ENCODE measurements at regions not wholly inside any gene's neighbourhood (a gene's known extent, or its start where the extent isn't known, plus 50 kb on each side); places are given as distances from the start of the nearest gene placed in this dataset.

DNA sequence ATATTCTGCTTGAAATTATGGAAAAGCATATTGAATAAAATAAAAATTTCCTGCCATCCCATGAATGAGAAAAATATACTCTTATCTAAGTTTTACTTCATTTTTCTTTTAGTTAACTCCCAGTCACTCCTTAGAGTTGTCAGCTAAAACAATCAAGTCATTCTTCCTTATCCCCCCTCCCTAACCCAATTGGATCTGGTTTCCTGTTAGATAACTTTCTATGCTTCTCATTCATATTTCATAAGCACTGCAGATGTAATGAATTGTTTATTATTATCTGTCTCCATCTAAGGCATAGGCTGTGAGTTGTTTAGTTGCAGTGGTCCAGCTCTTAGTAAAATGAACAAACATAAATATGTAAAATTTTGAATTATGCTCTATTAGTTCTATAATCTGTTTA, 244.0 kb upstream of the GCFC2 start:
- TF ChIP-seq, protein P1, sequence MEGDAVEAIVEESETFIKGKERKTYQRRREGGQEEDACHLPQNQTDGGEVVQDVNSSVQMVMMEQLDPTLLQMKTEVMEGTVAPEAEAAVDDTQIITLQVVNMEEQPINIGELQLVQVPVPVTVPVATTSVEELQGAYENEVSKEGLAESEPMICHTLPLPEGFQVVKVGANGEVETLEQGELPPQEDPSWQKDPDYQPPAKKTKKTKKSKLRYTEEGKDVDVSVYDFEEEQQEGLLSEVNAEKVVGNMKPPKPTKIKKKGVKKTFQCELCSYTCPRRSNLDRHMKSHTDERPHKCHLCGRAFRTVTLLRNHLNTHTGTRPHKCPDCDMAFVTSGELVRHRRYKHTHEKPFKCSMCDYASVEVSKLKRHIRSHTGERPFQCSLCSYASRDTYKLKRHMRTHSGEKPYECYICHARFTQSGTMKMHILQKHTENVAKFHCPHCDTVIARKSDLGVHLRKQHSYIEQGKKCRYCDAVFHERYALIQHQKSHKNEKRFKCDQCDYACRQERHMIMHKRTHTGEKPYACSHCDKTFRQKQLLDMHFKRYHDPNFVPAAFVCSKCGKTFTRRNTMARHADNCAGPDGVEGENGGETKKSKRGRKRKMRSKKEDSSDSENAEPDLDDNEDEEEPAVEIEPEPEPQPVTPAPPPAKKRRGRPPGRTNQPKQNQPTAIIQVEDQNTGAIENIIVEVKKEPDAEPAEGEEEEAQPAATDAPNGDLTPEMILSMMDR (IDR thresholded peaks at IDR 0.05), result no peak

DNA sequence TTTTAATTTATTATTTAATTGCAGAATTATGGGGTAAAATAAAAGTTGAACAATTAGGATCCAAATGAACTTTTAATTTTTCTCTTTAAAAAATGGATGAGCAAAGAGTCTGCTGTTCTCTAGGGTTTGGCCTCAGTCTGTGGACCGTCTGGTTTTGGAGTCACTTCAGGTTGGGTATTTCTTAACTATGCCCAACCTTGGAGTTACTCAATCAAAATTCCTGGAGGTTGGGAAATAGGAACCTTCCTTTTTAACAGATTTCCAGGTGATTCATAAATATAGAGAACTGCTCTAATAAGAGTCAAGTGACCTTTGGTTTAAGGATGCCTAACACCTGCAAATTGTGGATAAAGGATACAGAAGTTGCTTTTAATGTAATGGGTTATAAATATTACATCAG, 241.5 kb upstream of the GCFC2 start:
- TF ChIP-seq, protein P1 (IDR thresholded peaks at IDR 0.05), result no peak

DNA sequence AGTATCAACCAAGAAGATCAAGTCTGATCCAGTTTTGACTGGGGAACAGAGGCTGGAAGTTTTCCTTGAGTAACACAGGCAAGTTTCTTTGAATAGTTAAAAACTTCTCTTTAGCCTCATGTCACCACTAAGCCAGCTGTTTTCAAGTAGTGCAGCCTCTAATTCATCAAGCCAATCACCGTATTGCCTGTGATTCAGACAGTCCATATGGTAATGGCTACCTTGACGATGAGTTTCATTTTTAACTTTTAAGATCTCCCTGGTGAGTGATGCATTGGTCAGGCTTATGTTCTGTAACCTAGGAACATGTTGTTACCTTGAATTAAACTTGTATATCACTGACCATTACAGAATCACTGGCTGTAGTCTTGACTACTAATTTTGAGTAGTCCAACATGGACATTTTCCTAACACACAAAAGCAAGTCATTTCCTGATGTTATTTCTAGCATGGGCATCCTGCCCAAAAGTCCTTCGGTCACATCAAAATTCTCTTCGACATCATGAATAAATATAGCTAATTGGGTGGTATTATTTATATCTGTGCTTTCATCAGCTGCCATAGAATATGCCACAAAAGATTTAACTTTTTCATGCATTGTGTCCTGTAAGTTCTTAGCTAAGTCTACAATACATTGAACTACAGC, 238.8 kb upstream of the GCFC2 start:
- TF ChIP-seq, protein P1 (IDR thresholded peaks at IDR 0.05), result no peak

DNA sequence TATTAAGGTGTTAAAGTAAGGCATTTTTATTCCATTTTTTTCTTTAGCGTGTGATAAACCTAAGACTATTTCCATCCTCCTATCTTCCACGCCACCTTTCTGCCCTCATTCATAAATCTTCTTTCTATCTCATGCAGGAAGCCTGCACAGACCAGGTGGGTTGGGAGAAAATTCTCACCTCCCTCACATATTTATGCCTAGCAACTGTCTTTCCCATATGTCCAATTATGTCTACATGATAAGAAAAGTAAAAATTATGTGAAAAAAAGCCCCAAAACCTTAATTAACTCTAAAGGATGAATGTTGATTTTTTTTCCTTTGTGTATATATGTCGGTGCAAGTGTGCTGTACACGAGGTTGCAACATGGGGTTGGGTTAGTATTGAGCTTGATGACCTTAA, 225.6 kb upstream of the GCFC2 start:
- TF ChIP-seq, protein P1 (IDR thresholded peaks at IDR 0.05), result no peak

DNA sequence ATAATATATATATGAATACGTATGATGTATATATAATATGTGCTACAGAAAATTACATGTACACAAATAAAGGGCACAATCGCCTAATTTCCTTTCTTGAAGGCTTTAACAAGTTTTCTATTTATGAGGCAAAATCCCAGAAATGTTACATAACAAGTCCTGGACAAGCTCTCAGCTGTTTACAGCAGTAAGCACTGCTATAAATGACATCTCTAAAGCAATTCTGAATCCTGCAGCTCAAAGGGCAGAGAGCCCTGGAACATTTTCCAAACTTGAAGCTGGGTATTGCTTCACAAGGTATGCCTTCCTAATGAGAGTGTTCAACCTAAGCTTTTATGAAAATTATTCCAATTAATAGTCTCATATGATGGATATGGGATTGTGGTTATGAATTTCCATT, 222.3 kb upstream of the GCFC2 start:
- TF ChIP-seq, protein P1 (IDR thresholded peaks at IDR 0.05), result no peak

DNA sequence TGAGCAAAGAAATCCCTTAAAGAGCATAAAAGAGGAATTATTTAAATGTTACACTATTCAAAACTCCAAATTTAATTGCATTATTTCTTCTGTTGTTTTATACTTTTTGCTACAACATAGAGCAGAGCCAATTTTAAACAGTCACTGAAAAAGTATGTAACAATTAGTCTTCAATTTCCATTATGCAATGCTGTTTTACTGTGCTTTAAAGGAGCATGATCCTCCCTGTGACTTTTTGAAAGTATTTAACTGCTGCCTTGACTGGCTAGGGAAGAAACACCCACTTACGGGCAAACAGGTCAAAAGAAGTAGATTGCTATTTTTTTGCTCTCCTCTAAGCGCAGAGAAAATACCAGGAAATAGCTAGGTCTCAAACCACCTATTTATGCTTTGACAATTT, 217.4 kb upstream of the GCFC2 start:
- TF ChIP-seq, protein P1 (IDR thresholded peaks at IDR 0.05), result no peak

DNA sequence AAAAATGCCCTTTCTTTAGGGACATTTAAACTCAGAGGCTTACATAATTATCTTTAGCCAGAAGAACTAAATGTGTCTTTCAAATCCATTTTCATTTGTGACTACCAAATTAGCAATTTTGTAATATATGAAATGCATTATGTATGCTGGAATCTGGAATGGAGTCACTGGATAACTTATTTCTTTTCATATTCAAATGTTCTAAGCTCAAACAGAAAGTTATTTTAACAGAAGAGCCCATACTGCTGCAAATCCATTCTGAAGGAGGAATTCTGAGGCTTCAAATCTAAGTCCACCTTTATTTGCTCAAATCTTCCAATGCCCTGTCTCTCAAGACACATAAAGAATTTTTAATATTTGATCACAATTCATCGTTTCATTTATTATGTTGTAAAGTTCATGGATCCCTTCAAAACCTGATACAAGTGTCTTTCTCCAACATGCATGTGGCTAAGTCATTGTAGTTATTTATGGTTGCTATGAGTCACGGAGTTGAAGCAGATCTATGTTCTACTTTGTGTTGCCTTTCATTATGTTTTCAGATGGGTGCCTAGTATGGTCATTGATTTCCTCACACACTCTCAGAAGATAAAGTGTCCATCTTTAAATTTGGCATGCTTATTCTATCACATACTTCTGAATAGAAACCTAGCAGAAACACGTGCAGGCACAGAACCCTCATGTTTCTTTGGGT, 214.8 kb upstream of the GCFC2 start:
- TF ChIP-seq, protein P1 (IDR thresholded peaks at IDR 0.05), result no peak
